8988T (cell line): ENCODE measurements at regions not wholly inside any gene's neighbourhood (a gene's known extent, or its start where the extent isn't known, plus 50 kb on each side); places are given as distances from the start of the nearest gene placed in this dataset.

ENCODE experiments used
- DNase-seq: peaks from one replicate; pipeline ENCODE4 v3.0.0; 2011

DNA sequence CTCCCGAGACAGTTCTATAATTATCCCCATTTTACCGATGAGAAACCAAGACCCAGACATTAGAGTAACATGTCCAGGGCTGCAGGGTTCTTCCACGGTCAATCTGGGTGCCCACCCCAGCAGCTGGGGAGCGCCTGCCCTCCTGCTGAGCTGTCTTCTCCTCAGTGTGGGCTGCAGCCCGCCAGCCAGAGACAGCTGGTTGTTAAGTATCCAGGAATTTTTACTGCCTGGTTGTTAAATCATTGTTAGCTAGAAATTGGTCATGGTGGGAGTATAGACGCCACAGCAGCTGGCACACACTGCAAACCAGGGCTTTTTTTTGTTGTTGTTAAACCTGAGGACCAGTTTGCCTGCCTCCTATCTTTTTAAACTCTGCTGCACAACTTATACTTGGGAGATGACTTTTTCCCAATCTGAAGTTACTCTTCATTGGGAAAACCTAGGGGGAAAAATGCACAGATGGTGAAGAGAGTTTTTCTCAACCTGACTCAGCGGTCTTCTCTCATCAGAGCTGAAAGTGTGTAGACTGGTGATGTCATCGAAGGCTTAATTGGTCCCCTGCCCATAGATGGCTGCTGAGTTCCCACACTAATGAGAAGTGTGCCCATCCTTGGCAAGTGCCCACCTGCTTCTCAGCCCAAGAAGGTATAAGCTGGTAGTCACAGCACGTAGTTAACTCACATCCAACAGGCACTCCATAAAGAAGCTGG lies 208.6 kb downstream of the DRD1 start:
- no peak for DNase-seq

DNA sequence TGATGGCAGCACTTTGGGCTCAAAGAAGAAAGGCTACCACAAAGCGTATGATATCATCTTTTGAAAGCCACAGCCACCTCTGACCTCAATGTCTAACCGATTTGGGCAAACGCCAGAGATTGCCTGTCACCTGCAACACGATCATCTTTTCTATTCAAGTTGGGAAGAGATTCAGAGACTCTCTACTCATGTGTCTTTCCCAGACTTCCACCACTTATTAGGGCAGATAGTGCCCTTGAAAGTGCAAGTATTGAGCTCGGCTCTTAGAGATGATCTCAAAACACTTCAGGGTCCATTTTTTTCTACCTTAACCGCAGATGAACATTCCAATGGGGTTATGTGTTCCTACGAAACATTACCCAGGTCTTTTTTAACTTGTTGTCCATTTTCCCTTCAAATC lies 213.7 kb downstream of the DRD1 start:
- DNase-seq, result no peak

DNA sequence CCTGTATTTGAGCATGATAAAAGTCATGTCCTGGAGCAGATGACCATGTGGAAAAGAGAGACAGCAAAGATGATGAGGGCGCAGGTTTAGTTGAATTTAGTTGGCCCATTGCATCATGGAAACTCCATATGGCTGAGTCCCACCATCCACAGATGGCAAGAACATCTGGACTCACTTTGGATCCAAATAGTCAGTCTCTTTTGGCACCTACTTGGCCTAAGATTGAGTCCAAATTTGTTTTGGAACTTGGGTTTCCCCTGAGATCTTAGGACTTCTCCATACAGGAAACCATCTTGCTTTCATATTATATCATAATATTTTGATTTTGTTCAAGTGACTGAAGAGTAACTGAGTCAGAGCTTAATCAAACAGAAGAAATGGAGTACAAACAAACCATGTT lies 217.5 kb downstream of the DRD1 start:
- no peak for DNase-seq

DNA sequence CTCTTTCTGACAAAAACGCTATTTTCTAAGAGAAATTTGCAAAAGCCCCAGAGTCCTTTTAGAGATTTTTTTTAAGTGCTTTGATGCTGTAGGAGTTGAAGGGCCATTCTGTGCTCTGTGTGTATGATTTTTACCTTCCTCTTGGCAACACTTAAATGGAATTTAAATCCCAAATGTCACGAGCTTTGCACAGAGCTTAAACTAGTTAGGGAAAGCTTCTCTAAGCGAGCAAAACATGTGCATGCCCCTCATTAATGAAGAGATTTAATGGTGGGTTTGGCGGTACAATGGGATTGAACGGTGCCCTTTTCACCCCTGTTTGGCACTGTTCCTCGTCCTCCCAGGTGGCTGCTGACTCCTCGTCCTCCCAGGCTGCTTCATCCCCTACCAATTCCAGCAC lies 220.7 kb downstream of the DRD1 start:
- DNase-seq, result no peak

DNA sequence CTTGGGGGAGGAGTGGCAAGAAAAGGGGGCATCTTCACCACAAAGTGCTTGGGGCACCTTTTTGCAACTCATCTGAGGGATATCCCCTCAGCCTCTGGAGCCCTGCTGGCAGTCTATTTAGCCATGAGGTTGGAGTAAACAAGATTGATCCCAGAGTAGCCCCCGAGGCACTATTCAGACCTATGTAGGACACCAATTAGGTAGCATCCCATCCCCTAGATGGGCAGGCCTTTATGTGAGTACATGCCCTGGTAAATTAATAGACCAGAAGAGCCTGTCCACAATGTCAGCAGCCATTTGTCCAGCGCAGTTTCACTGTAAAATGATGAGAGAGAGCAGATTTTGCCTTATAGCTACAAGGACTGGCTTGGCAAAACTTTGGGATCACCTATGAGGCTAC lies 221.4 kb downstream of the DRD1 start:
- DNase-seq, result no peak

DNA sequence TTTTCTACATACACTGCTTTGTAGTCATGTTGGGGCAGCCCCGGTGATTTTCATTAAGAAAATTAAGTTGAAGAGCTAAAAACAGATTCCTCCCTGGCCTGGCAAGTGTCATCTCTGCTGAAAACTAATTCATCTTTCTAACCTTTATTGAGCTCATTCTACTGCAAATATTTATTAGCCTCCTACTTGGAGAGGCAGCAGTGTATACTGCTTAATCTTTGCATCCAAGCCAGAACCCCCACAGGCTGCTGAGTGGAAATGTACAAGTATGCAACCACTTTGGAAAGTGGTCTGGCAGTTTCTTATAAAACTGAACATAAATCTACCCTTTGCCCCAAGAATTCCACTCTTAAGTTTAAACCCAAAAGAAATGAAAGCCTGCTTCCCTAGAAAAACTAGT lies 223.4 kb downstream of the DRD1 start:
- DNase-seq, result no peak

DNA sequence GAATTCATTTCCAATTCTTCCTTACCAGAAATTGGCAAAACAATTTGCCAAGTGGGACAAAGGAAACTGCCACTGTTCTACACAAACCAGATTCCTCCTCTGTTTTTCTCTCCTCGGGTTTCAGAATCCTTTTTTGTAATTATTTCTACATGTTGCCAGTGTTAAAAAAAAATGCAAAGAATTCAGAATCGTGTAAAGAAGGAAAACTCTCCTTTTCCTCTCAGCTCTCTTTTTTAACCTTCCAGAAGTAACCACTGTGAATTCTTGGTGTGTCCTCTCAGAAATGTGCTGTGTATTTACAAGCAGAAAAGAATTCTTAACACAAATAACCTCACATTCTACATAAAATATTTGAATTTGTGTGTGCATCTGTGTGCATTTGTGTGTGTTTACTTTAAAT lies 224.6 kb downstream of the DRD1 start:
- no peak for DNase-seq

DNA sequence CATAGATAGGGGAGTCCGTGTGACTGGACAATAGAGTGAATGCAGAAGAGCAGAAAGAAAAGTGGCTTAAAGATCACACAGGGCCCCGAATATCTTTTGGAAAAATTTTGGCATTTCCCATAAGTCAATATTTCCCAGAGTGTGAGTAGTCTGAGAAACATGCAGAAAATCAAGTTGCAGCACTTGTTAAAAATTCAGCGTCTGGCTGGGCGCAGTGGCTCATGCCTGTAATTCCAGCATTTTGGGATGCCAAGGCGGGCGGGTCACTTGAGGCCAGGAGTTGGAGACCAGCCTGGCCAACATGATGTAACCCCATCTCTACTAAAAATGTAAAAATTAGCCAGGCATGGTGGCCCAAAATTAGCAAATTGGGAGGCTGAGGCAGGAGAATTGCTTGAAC lies 227.0 kb downstream of the DRD1 start:
- DNase-seq, result no peak

DNA sequence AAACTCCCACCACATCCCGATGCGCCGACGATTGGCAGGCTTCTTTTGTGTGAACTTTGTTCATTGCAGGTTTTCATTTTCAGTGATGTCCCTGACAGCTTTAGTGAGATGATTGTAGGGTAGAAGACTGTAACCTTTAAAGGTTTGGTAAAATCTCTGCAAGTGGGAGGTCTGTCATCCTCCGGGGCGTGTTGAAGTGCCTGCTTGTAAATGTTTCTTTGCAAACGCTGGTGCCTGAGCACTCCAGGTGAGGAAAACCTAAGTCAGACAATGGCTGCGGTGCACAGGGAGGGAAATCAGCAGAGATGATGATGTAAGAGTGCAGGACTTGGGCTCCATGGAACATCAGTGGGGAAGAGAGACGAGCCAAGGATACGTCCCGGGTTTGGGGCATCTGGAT lies 228.1 kb downstream of the DRD1 start:
- DNase-seq, result no peak

DNA sequence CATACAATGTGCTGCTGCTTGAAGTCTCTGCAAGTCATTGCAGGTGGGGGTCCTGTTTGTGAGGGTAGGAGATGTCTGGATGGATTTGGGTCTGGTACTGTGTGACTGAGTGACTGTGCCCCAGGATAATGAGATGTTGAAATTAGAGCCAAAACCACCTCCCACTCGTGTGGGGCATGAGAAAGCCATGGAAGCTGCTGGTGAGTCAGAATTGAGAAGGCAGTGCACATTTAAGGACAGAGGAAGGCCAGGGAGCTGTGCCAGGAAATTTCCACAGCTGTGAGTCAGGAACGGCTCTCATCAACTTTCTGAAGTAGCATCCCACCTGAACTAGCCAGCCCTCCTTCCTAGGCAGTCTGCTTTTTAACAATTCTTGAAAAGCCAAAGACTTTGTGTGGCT lies 229.8 kb downstream of the DRD1 start:
- no peak for DNase-seq

DNA sequence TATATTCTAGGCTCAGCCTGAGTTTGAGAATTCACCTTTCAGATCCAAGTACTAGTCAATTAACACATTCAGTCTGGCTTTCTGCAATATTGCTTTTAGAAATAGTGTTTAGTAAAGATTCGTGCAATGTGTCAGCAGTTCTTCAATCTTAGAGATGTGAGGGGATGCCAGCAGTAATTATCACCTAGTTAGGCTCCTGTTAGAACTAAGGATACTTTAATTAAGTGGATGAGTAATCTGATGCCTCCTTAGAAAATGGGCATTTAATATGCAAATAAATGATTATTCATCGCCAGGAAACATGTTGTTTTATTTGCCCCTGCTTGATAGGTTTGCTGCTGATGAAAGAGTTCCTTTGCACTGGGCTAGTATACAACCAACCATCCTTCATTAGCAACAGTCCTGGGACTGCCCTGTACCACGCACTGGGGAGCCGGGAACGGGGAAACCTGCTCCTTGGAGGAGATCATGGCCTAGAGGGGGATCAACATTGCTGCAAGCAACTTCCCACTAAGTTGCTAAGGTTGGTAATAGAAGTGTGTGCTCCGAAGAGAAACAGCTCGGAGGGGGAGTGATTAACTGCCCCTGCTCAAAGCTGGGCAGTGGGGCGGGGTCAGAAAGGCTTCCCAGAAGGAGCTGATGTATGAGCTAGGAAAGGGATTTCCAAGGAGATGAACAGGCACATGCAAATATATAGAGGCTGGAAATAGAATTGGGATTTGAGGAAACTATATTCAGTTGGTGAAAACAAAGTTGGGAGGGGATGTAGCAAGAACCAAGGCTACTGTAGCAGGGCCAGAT lies 231.8 kb downstream of the DRD1 start:
- no peak for DNase-seq

DNA sequence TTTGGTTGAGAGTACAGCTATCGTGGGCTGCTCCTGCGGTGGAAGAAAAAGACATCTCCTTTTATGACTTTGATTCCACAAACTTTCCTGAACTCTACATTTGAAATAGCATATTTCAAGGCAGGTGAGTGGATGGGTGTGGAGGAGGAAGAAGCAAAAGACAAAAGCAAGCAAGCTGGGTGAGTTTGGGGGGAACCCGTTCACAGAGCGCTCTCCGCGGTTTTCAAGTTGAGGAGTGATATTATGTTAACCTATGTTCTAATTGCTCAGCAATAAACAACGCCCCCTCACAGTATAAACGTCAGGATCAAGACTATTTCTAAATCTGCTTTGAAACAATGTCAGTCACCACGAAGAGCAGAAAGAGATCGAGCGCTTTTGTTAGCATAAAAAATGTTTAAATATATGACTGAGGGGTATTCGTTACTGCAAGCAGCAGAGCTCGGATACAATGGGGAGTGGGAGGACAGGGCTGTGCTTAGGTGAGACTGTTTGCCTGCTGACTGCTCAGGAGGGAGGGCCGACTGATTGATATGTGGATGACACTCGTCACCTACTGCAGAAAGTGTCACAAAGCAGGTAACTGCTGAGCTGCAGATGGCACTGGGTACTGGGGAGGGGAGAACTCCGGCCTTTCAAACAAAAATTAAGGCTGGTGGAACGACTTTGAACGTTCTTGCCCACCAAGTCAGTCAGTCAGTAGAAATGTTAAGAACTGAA lies 236.5 kb downstream of the DRD1 start:
- DNase-seq, result no peak

DNA sequence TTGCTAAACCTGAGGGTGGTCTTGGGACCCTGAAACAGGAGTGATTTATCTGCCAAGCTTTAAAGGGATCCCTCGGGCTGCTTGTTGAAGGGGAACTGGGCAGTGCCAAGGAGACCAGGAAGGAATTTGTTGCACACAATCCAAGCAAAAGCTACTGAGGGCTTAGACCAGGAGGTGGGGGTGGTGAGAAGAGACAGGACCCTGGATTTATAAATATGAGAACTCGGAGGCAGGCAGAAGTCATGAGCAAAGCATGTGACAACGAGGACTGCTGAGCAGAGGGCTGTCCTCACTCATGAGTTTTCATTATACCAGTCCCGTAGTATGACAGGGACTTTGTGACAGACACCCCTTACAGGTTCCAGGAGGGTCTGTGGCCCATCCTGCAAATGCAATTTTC lies 237.3 kb downstream of the DRD1 start:
- DNase-seq, result no peak

DNA sequence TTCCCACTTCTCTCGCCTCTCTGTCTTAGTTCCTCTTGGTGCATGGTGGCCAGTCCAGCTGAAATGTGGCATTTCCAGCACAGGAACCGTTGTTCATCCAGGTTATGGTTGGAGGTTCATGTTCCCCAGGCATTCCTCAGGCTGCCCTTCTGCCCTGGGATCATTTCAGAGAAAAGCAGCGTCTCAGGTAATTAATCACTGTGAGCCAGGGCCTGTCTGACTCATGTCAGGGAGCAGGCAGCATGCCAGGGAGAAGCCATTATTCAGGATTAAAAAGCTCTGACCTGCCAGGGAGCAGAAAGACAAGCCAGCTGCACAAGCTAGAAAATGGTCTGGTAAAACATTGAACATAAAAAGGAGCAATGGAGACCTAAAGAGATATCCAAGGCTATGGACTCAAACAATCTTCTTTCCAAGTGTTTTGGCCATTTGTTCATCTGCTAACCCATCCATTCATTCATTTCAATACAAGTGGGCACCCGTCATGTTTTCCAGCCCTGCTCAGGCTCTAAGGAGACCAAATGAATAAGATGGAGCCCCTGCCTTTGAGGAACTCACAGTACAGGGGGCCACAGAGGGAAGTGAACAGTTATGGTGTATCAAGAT lies 241.4 kb downstream of the DRD1 start:
- DNase-seq, result no peak

DNA sequence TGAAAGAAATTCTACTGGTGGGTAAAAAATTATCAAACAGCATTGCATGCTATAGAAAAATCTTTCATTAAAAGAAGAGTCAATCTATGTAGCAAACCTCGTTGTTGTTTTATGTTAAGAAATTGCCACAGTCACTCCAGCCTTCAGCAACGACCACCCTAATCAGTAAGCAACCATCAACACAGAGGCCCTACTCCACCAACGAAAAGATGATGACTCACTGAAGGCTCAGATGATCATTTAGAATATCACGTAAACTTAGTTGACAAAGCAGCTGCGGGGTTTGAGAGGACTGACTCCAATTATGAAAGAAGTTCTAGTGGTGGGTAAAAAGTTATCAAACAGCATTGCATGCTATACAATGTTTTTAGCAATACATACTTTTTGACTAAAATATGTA lies 242.6 kb downstream of the DRD1 start:
- DNase-seq, result no peak

DNA sequence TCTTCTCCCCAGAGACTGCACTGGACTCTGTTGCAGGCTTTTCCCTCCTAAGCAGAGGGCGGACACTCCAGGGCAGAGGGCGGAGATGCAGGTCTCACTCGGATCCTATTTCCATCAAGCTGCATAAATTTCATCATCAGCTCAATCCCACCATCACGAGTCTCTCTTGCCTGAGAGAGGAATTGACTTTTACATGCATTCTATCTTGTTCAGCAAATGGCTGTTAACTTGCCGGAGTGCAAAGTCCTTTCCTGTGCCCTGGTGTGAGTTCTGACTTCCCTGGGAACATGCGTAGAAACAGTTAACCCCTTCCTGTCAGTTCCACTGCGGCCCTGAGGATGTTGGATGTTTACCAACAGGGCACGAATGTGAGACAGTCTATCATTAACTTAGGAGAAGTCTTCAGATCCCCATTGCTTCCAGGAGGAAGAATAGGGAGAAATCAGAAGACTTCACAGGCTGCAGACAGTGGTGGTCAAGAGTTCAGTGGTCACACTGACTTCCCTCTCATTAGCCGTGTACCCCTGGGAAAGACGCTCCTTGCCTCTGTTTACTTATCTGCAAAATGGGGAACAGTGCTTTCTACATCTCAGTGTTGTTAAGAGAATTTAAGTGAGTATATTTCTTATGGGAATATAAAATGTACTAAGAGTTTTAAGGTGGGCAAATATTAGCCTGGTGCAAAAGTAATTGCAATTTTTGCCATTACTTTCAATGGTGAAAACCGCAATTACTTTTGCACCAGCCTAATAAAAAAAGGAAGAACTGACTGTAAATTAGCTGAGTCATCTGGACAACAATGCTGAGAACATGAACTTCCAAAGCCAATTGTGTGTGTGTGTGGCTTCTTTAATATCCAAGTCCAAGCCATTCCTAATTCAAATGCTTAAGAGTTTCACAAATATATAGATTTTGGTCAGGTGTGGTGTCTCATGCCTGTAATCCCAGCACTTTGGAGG lies 248.0 kb downstream of the DRD1 start:
- no peak for DNase-seq

DNA sequence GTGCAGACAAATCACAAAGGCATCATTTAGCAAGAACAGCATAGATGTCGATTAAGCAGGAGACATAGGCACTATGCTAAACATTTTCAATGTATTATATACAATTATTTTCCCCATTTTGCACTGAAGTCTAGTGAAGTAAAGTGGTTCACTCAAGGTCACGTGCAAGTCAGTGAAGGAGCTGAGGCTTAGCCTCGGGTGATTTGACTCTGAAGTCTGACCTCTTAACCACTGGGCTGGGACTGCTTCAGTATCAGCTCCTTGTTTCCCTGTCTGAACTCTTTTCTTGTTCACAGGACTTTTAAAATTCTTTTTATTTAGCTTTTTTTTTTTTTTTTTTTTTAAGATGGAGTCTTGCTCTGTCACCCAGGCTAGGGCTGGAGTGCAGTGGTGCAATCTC lies 262.7 kb downstream of the DRD1 start:
- DNase-seq, result no peak

DNA sequence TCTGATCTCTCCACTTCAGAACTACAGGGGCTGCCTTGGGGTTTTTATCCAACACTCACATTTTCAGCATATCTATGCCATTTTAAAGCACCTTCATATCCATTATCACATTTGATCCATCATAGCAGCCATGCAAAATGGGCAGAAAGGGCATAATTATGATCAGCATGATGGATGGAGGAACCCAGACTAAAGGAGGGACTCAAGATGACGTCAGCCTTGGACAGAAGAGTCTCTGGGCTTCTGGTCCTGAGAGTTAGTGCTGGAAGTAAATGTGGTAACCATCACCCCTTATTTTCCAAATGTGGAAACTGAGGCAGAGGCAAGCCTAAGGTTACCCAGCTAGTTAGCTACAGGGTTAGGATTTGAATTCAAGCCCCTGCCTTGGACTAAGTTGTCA lies 273.1 kb downstream of the DRD1 start:
- DNase-seq, result no peak

DNA sequence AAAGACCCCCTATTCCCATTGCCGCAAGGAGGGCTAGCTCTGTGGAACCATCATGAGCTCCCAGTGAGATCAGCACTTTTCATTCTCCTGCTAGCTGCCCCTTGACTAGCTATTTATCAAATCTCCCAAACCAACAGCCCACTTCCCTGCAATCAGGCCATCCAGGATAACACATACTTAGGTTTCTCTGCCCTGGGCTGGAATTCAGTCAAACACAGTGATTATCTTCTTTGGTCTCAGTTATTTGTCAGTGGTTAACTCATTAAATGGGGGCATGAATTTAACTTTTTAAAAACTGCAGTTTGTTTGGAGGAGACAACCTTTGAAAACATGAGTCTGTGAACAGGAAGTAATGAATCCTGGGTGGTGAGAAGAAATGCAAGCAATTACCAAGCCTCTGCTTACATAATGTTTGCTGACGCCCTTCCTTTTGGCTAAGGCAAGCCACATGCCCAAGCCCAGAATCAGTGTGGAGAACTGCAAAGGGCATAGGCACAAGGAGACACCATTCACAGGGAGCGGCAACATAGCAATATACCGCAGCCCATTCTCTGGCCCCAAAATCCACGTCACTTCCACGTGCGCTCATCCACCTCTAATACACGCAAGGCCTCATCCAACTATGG lies 275.0 kb downstream of the DRD1 start:
- DNase-seq, result no peak

DNA sequence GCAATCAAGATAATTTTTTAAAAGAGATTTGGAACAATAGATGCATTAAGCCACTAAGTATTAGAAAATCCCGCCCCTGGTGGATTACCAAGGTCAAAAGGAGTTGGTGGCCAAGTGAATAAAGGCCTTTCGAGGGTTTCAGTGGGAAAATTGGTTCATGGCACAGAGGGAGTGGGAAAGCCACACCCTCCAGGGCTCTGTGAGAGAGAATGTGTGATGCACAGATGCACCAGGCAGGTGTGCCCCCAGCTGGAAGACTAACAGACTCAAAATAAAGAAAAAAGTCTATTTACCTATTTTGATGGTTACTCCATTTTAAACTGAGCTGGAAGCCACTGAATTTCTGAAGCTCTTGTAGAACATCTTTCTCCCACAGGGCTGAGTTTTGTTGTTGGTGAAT lies 278.0 kb downstream of the DRD1 start:
- no peak for DNase-seq

DNA sequence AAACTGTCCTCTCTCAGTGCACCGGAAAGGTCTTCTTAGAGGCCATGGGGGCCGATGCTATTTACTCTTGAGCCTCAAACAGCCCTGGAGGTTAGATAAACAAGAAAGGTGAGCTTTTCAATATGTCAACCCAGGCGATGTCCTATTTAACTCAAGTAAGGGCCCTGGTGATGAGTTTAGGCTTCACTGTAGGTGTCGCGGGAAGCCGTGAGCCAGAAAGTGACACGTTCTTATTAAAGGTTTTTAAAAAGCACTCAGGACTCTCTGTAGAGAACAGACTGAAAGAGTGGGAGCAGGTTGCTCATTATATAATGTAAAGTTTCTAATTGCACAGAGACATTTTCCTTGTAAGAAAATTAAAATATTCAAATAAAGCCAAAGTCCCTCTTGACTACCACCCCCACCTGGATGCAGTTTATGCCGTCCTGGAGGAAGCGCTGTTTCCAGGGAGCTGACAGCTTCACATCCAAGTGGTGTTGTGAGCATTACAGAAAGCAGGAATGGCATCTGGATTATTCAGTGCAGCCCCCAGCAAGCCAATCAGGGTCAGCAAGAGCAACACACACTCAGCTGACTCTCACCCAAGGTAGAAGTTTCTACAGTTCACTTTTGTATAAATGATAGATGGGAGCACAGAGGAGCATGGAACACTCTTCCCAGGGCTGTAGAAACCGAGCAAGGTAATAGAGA lies 280.3 kb downstream of the DRD1 start:
- no peak for DNase-seq
